Nephron progenitor cell (in vitro differentiated cells): ENCODE measurements at regions not wholly inside any gene's neighbourhood (a gene's known extent, or its start where the extent isn't known, plus 50 kb on each side); places are given as distances from the start of the nearest gene placed in this dataset.

Source experiments
- DNase-seq: peaks from one replicate; pipeline ENCODE4 v3.0.0; 2021
- H3K27ac Mint-ChIP-seq: 2 replicates; pipeline ENCODE4 v1.8.0; 2021; ENCODE audit warnings: mild to moderate bottlenecking, moderate library complexity, mixed read lengths
- H3K27me3 Mint-ChIP-seq: 2 replicates; pipeline ENCODE4 v1.8.0; 2021; ENCODE audit warnings: mild to moderate bottlenecking, low read depth, mixed read lengths; ENCODE audit not compliant: poor library complexity
- H3K36me3 Mint-ChIP-seq: 2 replicates; pipeline ENCODE4 v1.8.0; 2021; ENCODE audit warnings: low read depth, mixed read lengths
- H3K4me1 Mint-ChIP-seq: 2 replicates; pipeline ENCODE4 v1.8.0; 2021; ENCODE audit warnings: mixed read lengths
- H3K4me3 Mint-ChIP-seq: 2 replicates; pipeline ENCODE4 v1.8.0; 2021; ENCODE audit warnings: mild to moderate bottlenecking, moderate library complexity, mixed read lengths
- H3K9me3 Mint-ChIP-seq: 2 replicates; pipeline ENCODE4 v1.8.0; 2021; ENCODE audit warnings: mild to moderate bottlenecking, moderate library complexity, mixed read lengths
- CTCF ChIP-seq: fragments of 200-600 bp; sonication (generic); IDR thresholded peaks from 2 replicates; pipeline ENCODE4 v1.5.0; 2021; ENCODE audit warnings: antibody characterized with exemption

GRCh38 chr16:59053911-59054310 is 319.8 kb upstream of the GOT2 start:
- Mint-ChIP-seq H3K27ac (no peak overlapping the region), H3K4me3 (no peak overlapping the region), H3K27me3 (no peaks in the 10 kb centered on the region), H3K4me1 (peaks cover 2% of the 10 kb centered on the region), H3K9me3 (no peaks in the 10 kb centered on the region), H3K36me3 (no peaks in the 10 kb centered on the region)
- no peak for TF ChIP-seq CTCF
- DNase-seq, result no peak

GRCh38 chr16:59052231-59052630 is 318.1 kb upstream of the GOT2 start:
- Mint-ChIP-seq H3K4me3 (no peak overlapping the region), H3K27me3 (no peaks in the 10 kb centered on the region), H3K9me3 (no peaks in the 10 kb centered on the region), H3K4me1 (peaks cover 8% of the 10 kb centered on the region), H3K36me3 (no peaks in the 10 kb centered on the region), H3K27ac (no peak overlapping the region)
- DNase-seq, result no peak
- no peak for TF ChIP-seq CTCF

GRCh38 chr16:59048876-59049275 is 314.8 kb upstream of the GOT2 start:
- Mint-ChIP-seq H3K36me3 (no peaks in the 10 kb centered on the region), H3K27me3 (peaks cover 2% of the 10 kb centered on the region), H3K9me3 (no peaks in the 10 kb centered on the region), H3K4me3 (no peak overlapping the region), H3K27ac (no peak overlapping the region), H3K4me1 (peaks cover 8% of the 10 kb centered on the region)
- TF ChIP-seq CTCF, result no peak
- no peak for DNase-seq

- Mint-ChIP-seq H3K4me1 (peaks cover 8% of the 10 kb centered on the region), H3K27me3 (peaks cover 9% of the 10 kb centered on the region), H3K4me3 (no peak overlapping the region), H3K36me3 (no peaks in the 10 kb centered on the region), H3K27ac (no peak overlapping the region), H3K9me3 (no peaks in the 10 kb centered on the region)
- DNase-seq, result no peak
- TF ChIP-seq CTCF, result no peak
These were observed 313.0 kb upstream of the GOT2 start for GRCh38 chr16:59047114-59047513.

- H3K4me3 Mint-ChIP-seq, result no peak overlapping the region
- H3K4me1 Mint-ChIP-seq, result peaks cover 8% of the 10 kb centered on the region
- no peaks in the 10 kb centered on the region for H3K9me3 Mint-ChIP-seq
- H3K27ac Mint-ChIP-seq, result no peak overlapping the region
- peaks cover 9% of the 10 kb centered on the region for H3K27me3 Mint-ChIP-seq
- DNase-seq, result no peak
- TF ChIP-seq CTCF, result no peak
- H3K36me3 Mint-ChIP-seq, result no peaks in the 10 kb centered on the region
These were observed 312.2 kb upstream of the GOT2 start for GRCh38 chr16:59046335-59046734.

- Mint-ChIP-seq H3K9me3 (no peaks in the 10 kb centered on the region), H3K4me3 (no peak overlapping the region), H3K27ac (no peak overlapping the region), H3K4me1 (peaks cover 8% of the 10 kb centered on the region), H3K36me3 (no peaks in the 10 kb centered on the region), H3K27me3 (peaks cover 9% of the 10 kb centered on the region)
- no peak for DNase-seq
- TF ChIP-seq CTCF, result no peak
These were observed 311.4 kb upstream of the GOT2 start for GRCh38 chr16:59045501-59045900.
